ENCODE measurements at regions not wholly inside any gene's neighbourhood (a gene's known extent, or its start where the extent isn't known, plus 50 kb on each side); places are given as distances from the start of the nearest gene placed in this dataset.

DNA sequence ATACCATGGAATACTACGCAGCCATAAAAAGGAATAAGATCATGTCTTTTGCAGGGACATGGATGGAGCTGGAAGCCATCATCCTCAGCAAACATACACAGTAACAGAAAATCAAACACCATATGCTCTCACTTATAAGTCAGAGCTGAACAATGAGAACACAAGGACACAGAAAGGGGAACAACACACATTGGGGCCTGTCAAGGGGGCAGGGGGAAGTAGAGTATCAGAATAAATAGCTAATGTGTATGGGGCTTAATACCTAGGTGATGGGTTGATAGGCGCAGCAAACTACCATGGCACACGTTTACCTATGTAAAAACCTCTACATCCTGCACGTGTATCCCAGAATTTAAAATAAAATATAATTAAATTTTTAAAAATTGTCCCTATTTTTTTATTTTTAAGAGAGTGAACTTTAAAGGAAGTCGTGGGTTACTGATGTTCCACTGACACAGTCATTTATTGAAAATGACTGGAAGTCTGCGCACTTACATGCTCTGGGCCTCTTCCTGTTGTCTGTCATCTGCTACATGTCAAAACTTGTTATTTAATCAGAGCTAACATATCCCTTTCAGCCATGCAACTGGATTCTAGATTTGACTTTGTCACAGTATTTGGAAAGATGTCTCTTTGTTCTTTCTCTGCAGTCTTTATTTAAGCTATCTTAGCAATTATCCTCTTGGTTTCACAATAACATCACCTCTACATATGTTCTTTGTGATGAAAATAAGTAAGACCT lies 73.7 kb upstream of the ABCB5 start:
- H4K20me1 ChIP-seq (replicated peaks; ENCODE audit: insufficient read depth): no peaks in the 10 kb centered on the region
- H3K27me3 Mint-ChIP-seq (ENCODE audit: insufficient read depth, low read depth, poor library complexity): no peaks in the 10 kb centered on the region
- no peak for ATAC-seq
- H3K9me3 Mint-ChIP-seq: peaks cover 12% of the 10 kb centered on the region; the same call in 2 of the 3 replicates
- H3K27me3 ChIP-seq (ENCODE audit: insufficient read depth): no peaks in the 10 kb centered on the region
- H3F3A ChIP-seq (replicated peaks; ENCODE audit: low read depth): no peaks in the 10 kb centered on the region
- H3K4me1 Mint-ChIP-seq: peaks cover 7% of the 10 kb centered on the region
- H3K27ac ChIP-seq (ENCODE audit: low read depth): no peak overlapping the region
- TF ChIP-seq ZNF331 (CRISPR knock-in tag; IDR thresholded peaks at IDR 0.05; ENCODE audit: low read depth) (no peak), STAT1 (IDR thresholded peaks at IDR 0.05; ENCODE audit: unreplicated experiment) (no peak), REST (IDR thresholded peaks at IDR 0.05; ENCODE audit: unreplicated experiment) (no peak), POLR2AphosphoS5 (IDR thresholded peaks at IDR 0.05; ENCODE audit: low read depth) (no peak), EZH2phosphoT487 (IDR thresholded peaks at IDR 0.05; ENCODE audit: unreplicated experiment) (no peak), CREB1 (CRISPR knock-in tag; IDR thresholded peaks at IDR 0.05; ENCODE audit: low read depth) (no peak), ZNF114 (CRISPR knock-in tag; IDR thresholded peaks at IDR 0.05) (no peak), EZH2 (IDR thresholded peaks at IDR 0.05; ENCODE audit: low read depth, unreplicated experiment) (no peak), NANOG (IDR thresholded peaks at IDR 0.05; ENCODE audit: borderline replicate concordance) (no peak), JUNB (IDR thresholded peaks at IDR 0.05; ENCODE audit: unreplicated experiment) (no peak)
- TF ChIP-seq, protein P1, sequence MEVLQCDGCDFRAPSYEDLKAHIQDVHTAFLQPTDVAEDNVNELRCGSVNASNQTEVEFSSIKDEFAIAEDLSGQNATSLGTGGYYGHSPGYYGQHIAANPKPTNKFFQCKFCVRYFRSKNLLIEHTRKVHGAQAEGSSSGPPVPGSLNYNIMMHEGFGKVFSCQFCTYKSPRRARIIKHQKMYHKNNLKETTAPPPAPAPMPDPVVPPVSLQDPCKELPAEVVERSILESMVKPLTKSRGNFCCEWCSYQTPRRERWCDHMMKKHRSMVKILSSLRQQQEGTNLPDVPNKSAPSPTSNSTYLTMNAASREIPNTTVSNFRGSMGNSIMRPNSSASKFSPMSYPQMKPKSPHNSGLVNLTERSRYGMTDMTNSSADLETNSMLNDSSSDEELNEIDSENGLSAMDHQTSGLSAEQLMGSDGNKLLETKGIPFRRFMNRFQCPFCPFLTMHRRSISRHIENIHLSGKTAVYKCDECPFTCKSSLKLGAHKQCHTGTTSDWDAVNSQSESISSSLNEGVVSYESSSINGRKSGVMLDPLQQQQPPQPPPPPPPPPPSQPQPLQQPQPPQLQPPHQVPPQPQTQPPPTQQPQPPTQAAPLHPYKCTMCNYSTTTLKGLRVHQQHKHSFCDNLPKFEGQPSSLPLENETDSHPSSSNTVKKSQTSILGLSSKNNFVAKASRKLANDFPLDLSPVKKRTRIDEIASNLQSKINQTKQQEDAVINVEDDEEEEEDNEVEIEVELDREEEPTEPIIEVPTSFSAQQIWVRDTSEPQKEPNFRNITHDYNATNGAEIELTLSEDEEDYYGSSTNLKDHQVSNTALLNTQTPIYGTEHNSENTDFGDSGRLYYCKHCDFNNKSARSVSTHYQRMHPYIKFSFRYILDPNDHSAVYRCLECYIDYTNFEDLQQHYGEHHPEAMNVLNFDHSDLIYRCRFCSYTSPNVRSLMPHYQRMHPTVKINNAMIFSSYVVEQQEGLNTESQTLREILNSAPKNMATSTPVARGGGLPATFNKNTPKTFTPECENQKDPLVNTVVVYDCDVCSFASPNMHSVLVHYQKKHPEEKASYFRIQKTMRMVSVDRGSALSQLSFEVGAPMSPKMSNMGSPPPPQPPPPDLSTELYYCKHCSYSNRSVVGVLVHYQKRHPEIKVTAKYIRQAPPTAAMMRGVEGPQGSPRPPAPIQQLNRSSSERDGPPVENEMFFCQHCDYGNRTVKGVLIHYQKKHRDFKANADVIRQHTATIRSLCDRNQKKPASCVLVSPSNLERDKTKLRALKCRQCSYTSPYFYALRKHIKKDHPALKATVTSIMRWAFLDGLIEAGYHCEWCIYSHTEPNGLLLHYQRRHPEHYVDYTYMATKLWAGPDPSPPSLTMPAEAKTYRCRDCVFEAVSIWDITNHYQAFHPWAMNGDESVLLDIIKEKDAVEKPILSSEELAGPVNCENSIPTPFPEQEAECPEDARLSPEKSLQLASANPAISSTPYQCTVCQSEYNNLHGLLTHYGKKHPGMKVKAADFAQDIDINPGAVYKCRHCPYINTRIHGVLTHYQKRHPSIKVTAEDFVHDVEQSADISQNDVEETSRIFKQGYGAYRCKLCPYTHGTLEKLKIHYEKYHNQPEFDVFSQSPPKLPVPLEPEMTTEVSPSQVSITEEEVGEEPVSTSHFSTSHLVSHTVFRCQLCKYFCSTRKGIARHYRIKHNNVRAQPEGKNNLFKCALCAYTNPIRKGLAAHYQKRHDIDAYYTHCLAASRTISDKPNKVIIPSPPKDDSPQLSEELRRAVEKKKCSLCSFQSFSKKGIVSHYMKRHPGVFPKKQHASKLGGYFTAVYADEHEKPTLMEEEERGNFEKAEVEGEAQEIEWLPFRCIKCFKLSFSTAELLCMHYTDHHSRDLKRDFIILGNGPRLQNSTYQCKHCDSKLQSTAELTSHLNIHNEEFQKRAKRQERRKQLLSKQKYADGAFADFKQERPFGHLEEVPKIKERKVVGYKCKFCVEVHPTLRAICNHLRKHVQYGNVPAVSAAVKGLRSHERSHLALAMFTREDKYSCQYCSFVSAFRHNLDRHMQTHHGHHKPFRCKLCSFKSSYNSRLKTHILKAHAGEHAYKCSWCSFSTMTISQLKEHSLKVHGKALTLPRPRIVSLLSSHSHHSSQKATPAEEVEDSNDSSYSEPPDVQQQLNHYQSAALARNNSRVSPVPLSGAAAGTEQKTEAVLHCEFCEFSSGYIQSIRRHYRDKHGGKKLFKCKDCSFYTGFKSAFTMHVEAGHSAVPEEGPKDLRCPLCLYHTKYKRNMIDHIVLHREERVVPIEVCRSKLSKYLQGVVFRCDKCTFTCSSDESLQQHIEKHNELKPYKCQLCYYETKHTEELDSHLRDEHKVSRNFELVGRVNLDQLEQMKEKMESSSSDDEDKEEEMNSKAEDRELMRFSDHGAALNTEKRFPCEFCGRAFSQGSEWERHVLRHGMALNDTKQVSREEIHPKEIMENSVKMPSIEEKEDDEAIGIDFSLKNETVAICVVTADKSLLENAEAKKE (CRISPR knock-in tag; IDR thresholded peaks at IDR 0.05): no peak
- TF ChIP-seq, protein P2, sequence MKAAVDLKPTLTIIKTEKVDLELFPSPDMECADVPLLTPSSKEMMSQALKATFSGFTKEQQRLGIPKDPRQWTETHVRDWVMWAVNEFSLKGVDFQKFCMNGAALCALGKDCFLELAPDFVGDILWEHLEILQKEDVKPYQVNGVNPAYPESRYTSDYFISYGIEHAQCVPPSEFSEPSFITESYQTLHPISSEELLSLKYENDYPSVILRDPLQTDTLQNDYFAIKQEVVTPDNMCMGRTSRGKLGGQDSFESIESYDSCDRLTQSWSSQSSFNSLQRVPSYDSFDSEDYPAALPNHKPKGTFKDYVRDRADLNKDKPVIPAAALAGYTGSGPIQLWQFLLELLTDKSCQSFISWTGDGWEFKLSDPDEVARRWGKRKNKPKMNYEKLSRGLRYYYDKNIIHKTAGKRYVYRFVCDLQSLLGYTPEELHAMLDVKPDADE (IDR thresholded peaks at IDR 0.05): no peak
- TF ChIP-seq, protein P3, sequence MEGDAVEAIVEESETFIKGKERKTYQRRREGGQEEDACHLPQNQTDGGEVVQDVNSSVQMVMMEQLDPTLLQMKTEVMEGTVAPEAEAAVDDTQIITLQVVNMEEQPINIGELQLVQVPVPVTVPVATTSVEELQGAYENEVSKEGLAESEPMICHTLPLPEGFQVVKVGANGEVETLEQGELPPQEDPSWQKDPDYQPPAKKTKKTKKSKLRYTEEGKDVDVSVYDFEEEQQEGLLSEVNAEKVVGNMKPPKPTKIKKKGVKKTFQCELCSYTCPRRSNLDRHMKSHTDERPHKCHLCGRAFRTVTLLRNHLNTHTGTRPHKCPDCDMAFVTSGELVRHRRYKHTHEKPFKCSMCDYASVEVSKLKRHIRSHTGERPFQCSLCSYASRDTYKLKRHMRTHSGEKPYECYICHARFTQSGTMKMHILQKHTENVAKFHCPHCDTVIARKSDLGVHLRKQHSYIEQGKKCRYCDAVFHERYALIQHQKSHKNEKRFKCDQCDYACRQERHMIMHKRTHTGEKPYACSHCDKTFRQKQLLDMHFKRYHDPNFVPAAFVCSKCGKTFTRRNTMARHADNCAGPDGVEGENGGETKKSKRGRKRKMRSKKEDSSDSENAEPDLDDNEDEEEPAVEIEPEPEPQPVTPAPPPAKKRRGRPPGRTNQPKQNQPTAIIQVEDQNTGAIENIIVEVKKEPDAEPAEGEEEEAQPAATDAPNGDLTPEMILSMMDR (conservative IDR thresholded peaks at IDR 0.05; ENCODE audit: low read depth in 2 of 2): no peak
- H2AFZ ChIP-seq: no peak overlapping the region
- no peaks in the 10 kb centered on the region for H3K79me2 ChIP-seq (replicated peaks; ENCODE audit: insufficient read depth)
- H3K36me3 ChIP-seq (ENCODE audit: insufficient read depth): no peaks in the 10 kb centered on the region
- no peak overlapping the region for H3K4me2 ChIP-seq
- H3K4me3 ChIP-seq: no peak overlapping the region
- H3K4me1 ChIP-seq (ENCODE audit: insufficient read depth): peaks cover 16% of the 10 kb centered on the region
- no peak for DNase-seq (ENCODE audit: low spot score)
- H3K27ac Mint-ChIP-seq: no peak overlapping the region
- no peak overlapping the region for H3K4me3 Mint-ChIP-seq
- peaks cover 3% of the 10 kb centered on the region; the same call in 1 of the 3 replicates for H3K36me3 Mint-ChIP-seq (ENCODE audit: low read depth)
- H3K9me2 ChIP-seq (ENCODE audit: insufficient read depth): no peaks in the 10 kb centered on the region
